ENCODE measurements at regions not wholly inside any gene's neighbourhood (a gene's known extent, or its start where the extent isn't known, plus 50 kb on each side); places are given as distances from the start of the nearest gene placed in this dataset.

DNA sequence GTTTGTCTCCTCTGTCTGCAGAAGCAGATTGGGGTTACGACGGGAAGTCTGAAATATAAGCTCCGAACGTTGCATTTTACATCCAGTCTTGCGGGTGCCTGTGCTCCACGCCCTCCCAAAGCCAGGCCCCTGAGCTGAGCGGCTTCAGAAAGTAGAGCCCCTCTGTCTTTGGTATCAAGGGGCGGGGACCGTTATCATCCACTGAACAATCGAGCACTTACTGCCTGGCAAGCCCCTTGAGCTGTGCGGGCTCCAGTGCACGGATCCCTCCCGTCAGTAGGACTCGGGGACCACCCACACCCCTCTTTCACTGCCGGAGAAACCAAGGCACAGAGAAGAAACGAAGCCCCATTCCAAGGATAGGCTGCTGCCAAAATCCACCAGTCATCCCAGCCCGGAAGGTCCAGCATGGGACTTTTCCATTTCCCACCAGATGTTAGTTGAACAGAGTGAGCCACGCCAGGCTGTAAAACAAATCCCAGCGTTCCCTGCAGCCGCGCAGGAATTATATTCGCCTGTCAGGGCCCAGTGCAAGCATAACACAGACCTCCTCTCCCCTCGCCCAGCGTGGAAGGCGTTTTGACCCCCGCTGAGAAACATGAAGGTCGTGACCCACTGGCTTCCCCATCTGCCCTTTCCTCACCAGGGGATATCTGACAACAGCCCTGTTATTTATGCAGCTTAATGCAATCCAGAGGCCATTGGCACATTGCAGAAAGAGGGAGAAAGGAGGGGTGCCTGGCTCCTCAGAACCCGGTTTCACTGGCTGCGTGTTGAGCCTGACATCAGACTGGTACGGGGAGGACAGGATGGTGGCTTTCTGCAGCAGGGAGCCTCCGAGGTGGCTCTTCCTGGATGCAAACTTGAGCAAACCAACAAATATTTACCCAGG, 212.2 kb upstream of the FOXF1 start:
- Histone ChIP-seq H3K9me2 (replicated peaks; ENCODE audit: insufficient read depth, low read length) (no peaks in the 10 kb centered on the region), H3K4me2 (ENCODE audit: low read depth, low read length, poor library complexity, severe bottlenecking) (no peak overlapping the region), H3K4me1 (ENCODE audit: low read length) (no peaks in the 10 kb centered on the region), H3K36me3 (ENCODE audit: insufficient read depth, low read length) (no peaks in the 10 kb centered on the region), H3K4me3 (ENCODE audit: low read length) (no peak overlapping the region), H3K27ac (ENCODE audit: low read length) (no peak overlapping the region), H4K20me1 (ENCODE audit: insufficient read depth, low read depth, low read length) (no peaks in the 10 kb centered on the region), H3K79me2 (ENCODE audit: low read length) (no peaks in the 10 kb centered on the region), H2AFZ (ENCODE audit: low read length) (no peak overlapping the region), H3K9me3 (ENCODE audit: low read length) (no peaks in the 10 kb centered on the region), H3K9ac (ENCODE audit: low read length) (no peak overlapping the region), H3K27me3 (ENCODE audit: low read length) (no peaks in the 10 kb centered on the region)
- no peak for DNase-seq

DNA sequence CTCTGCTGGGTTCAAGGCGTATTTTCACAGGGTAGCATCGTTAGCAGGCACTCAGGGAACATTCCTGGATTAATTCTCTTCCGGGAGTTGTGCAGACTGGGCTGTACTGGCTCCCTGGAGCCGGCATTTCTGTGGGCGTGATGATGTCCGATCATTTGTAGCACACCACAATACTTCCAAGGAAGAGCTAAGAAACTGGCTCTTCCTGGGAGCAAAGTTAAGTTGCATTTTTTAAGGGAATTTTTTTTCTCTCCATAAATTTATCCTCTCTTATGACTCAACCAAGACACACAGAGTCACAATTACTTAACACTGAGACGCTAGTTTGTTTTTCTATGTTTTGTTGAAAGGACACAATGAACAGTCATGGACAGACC, 211.6 kb upstream of the FOXF1 start:
- Histone ChIP-seq H2AFZ (ENCODE audit: low read length) (no peak overlapping the region), H3K4me3 (ENCODE audit: low read length) (no peak overlapping the region), H3K27ac (ENCODE audit: low read length) (no peak overlapping the region), H3K9me2 (replicated peaks; ENCODE audit: insufficient read depth, low read length) (no peaks in the 10 kb centered on the region), H4K20me1 (ENCODE audit: insufficient read depth, low read depth, low read length) (no peaks in the 10 kb centered on the region), H3K79me2 (ENCODE audit: low read length) (no peaks in the 10 kb centered on the region), H3K36me3 (ENCODE audit: insufficient read depth, low read length) (no peaks in the 10 kb centered on the region), H3K9ac (ENCODE audit: low read length) (no peak overlapping the region), H3K4me2 (ENCODE audit: low read depth, low read length, poor library complexity, severe bottlenecking) (no peak overlapping the region), H3K27me3 (ENCODE audit: low read length) (no peaks in the 10 kb centered on the region), H3K4me1 (ENCODE audit: low read length) (no peaks in the 10 kb centered on the region), H3K9me3 (ENCODE audit: low read length) (no peaks in the 10 kb centered on the region)
- no peak for DNase-seq

DNA sequence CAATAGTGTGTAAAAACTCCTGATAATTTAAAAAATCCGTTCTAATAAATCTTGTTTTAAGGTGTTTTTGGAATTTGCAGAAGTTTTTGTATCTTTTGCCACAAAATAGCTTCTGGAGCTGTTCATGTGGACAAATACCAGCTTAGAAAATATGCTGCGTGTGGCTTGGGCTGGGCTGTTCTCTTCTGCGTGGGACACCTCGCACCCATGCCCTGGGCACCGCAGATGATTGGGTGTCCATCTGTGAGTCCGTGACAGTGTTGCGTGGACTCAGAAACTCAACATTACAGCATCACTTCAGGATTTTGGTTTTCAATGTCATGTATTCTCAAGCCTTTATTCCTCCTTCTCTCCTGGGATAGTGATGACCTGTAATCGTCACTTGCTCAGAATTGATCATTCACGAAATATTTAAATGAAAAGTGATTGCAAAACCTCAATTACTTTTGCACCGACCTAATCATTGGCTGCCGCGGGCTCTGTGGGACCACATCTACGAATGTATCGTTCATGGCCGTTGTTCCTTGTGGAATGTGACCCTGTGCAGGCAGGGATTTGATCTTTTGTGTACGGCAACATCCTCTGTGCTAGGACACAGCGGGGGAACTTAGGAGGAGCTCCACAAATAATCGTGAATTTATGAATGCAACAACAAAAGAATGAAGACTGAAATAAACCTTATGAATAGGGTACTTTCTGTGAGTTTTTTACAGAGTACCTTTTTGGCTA, 210.3 kb upstream of the FOXF1 start:
- no peak overlapping the region for H3K4me3 ChIP-seq (ENCODE audit: low read length)
- no peaks in the 10 kb centered on the region for H3K9me2 ChIP-seq (replicated peaks; ENCODE audit: insufficient read depth, low read length)
- H3K27ac ChIP-seq (ENCODE audit: low read length), result no peak overlapping the region
- H3K4me2 ChIP-seq (ENCODE audit: low read depth, low read length, poor library complexity, severe bottlenecking), result no peak overlapping the region
- H3K4me1 ChIP-seq (ENCODE audit: low read length), result no peaks in the 10 kb centered on the region
- no peaks in the 10 kb centered on the region for H3K9me3 ChIP-seq (ENCODE audit: low read length)
- H2AFZ ChIP-seq (ENCODE audit: low read length), result no peak overlapping the region
- H3K36me3 ChIP-seq (ENCODE audit: insufficient read depth, low read length), result no peaks in the 10 kb centered on the region
- H3K9ac ChIP-seq (ENCODE audit: low read length), result no peak overlapping the region
- no peaks in the 10 kb centered on the region for H3K27me3 ChIP-seq (ENCODE audit: low read length)
- H3K79me2 ChIP-seq (ENCODE audit: low read length), result no peaks in the 10 kb centered on the region
- H4K20me1 ChIP-seq (ENCODE audit: insufficient read depth, low read depth, low read length), result no peaks in the 10 kb centered on the region
- no peak for DNase-seq

DNA sequence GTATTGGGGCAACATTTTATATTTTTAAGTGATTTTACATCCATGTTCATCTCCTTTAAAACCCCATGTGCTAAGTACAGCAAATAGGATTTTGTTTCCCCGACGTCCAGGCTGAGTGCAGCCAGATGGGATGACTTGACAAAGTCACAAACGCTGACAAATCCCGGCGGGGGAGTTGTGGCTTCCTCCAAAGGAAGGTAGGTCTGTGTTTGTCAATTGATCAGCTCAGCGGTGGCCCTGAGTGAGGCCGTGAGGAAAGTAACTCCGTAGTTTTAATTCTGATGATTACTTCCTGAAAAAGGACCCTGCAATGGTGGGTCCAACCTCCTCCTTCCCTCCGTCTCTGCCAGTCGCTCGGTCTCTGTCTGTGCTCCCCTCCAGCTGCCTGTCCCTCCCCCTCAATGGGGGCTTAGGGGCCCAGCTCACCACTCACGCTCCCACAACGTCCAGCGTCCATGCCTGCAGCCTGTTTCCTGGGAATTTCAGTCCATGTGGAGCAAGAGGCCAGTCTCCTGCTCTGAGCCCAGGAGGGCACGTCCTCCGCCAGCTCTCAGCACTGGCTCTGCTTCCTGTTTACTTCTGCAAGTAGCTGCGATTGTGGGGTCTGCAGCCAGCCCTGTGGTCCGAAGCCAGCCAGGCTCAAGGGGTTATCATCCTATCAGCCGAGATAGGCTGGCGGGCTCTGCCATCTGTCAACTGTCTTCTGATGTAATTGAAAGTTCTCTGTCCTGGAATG, 209.4 kb upstream of the FOXF1 start:
- H3K4me2 ChIP-seq (ENCODE audit: low read depth, low read length, poor library complexity, severe bottlenecking), result no peak overlapping the region
- H3K9ac ChIP-seq (ENCODE audit: low read length), result no peak overlapping the region
- no peak for DNase-seq
- H3K9me3 ChIP-seq (ENCODE audit: low read length), result no peaks in the 10 kb centered on the region
- no peaks in the 10 kb centered on the region for H4K20me1 ChIP-seq (ENCODE audit: insufficient read depth, low read depth, low read length)
- H3K9me2 ChIP-seq (replicated peaks; ENCODE audit: insufficient read depth, low read length), result no peaks in the 10 kb centered on the region
- no peaks in the 10 kb centered on the region for H3K27me3 ChIP-seq (ENCODE audit: low read length)
- H3K27ac ChIP-seq (ENCODE audit: low read length), result no peak overlapping the region
- no peaks in the 10 kb centered on the region for H3K36me3 ChIP-seq (ENCODE audit: insufficient read depth, low read length)
- no peak overlapping the region for H2AFZ ChIP-seq (ENCODE audit: low read length)
- no peak overlapping the region for H3K4me3 ChIP-seq (ENCODE audit: low read length)
- H3K79me2 ChIP-seq (ENCODE audit: low read length), result no peaks in the 10 kb centered on the region
- no peaks in the 10 kb centered on the region for H3K4me1 ChIP-seq (ENCODE audit: low read length)

DNA sequence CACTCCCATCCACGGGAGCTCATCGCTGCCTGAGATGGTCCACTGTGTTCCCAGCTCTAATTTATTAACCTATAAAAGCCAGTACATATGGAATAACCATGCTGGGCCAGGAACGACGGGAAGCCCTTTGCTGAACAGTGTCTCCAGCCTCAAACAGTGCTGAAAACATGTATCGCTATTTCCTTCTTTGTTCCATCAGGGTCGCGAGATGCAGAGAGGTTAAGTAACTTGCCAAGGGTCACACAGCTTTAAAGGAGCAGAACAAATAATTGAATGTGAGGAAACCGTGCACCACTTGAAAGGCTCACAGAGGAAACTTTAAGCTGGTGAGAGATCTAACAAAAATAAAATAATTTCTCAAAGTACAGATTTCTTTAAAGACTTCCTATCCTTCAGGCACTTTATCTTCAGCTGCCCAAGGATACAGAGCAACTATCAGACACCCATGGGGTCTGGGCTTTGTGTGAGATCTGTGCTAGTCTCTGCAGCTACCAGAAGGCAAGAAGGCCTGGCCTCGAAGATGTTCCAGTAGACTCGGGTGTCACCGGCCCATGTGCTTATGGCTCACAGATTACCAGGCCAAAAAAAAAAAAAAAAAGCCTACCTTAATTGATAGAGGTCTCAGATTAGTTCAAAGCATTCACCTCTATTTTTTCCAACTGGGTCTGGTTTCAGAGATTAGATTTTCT, 207.8 kb upstream of the FOXF1 start:
- H3K9me3 ChIP-seq (ENCODE audit: low read length), result no peaks in the 10 kb centered on the region
- H4K20me1 ChIP-seq (ENCODE audit: insufficient read depth, low read depth, low read length), result no peaks in the 10 kb centered on the region
- no peaks in the 10 kb centered on the region for H3K27me3 ChIP-seq (ENCODE audit: low read length)
- H3K36me3 ChIP-seq (ENCODE audit: insufficient read depth, low read length), result no peaks in the 10 kb centered on the region
- no peak overlapping the region for H2AFZ ChIP-seq (ENCODE audit: low read length)
- H3K4me1 ChIP-seq (ENCODE audit: low read length), result no peaks in the 10 kb centered on the region
- no peak overlapping the region for H3K27ac ChIP-seq (ENCODE audit: low read length)
- H3K9me2 ChIP-seq (replicated peaks; ENCODE audit: insufficient read depth, low read length), result no peaks in the 10 kb centered on the region
- no peak overlapping the region for H3K4me2 ChIP-seq (ENCODE audit: low read depth, low read length, poor library complexity, severe bottlenecking)
- no peak for DNase-seq
- no peak overlapping the region for H3K4me3 ChIP-seq (ENCODE audit: low read length)
- H3K9ac ChIP-seq (ENCODE audit: low read length), result no peak overlapping the region
- H3K79me2 ChIP-seq (ENCODE audit: low read length), result no peaks in the 10 kb centered on the region

DNA sequence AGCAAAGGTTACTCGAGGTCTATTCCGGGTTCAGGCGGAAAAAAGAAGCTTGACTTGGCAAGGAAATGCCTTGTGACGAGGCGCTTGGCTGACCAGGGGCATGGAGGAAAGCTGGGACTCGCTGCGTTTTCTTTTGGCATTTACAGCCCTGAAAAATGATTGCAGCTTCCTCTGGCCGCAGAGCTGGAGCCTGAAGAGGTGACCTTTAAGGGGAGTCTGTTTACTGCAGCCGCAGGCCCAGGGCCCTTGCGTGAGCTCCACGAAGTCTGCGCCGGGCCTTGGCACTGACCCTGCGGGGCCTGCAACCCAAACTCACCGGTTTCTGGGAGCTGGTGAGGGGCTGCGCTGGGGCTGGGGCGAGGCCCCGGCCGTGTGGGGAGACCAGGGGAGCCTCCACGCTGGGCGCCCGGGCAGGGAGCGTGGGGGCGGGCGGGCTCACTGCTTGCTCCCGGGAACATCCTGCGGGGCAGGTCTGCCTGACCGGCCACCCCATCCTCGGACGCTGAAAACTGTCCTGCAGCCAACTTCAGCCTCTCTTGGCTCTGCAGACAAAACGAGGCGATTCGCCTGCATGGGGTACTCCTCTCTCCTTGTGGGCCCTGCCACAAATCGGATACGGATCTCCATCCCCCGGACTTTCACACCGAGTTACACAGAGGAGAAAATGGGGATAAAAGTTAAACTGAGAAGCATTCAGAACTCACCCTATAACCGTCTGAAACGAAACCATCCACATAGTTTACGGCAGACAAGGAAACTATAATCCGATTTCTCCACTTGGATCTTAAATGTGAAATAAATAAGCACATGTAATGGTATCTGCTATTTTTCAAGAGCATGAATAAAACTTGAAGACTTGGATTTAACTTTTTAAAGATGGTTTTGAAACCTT, 206.3 kb upstream of the FOXF1 start:
- H3K36me3 ChIP-seq (ENCODE audit: insufficient read depth, low read length), result no peaks in the 10 kb centered on the region

DNA sequence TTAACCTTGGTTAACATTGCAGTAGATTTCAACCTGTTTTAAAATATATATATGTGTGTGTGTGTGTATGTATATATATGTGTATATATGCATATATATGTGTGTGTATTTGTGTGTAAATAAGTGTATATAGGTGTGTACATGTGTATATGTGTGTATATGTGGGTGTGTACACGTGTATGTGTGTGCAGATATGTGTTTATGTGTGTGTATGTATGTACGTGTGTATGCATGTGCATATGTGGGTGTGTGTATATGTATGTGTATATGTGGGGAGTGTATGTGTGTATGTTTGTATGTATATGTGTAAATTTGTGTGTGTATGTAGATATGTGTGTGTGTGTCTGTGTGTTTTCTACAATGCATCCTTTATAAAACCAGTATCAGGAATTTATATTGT, 205.5 kb upstream of the FOXF1 start:
- H3K9ac ChIP-seq (ENCODE audit: low read length), result no peak overlapping the region

More for the DNA sequence above, 206.3 kb upstream of the FOXF1 start:
- no peaks in the 10 kb centered on the region for H3K9me3 ChIP-seq (ENCODE audit: low read length)
- H3K79me2 ChIP-seq (ENCODE audit: low read length), result no peaks in the 10 kb centered on the region
- H4K20me1 ChIP-seq (ENCODE audit: insufficient read depth, low read depth, low read length), result no peaks in the 10 kb centered on the region
- H3K9me2 ChIP-seq (replicated peaks; ENCODE audit: insufficient read depth, low read length), result no peaks in the 10 kb centered on the region
- no peak overlapping the region for H3K27ac ChIP-seq (ENCODE audit: low read length)
- H3K4me2 ChIP-seq (ENCODE audit: low read depth, low read length, poor library complexity, severe bottlenecking), result no peak overlapping the region
- no peaks in the 10 kb centered on the region for H3K27me3 ChIP-seq (ENCODE audit: low read length)
- H3K4me3 ChIP-seq (ENCODE audit: low read length), result no peak overlapping the region
- no peaks in the 10 kb centered on the region for H3K4me1 ChIP-seq (ENCODE audit: low read length)
- H3K9ac ChIP-seq (ENCODE audit: low read length), result no peak overlapping the region
- H2AFZ ChIP-seq (ENCODE audit: low read length), result no peak overlapping the region
- no peak for DNase-seq

More for the DNA sequence above, 205.5 kb upstream of the FOXF1 start:
- H3K4me2 ChIP-seq (ENCODE audit: low read depth, low read length, poor library complexity, severe bottlenecking), result no peak overlapping the region
- no peak overlapping the region for H3K27ac ChIP-seq (ENCODE audit: low read length)
- DNase-seq, result no peak
- no peak overlapping the region for H3K4me3 ChIP-seq (ENCODE audit: low read length)
- H3K36me3 ChIP-seq (ENCODE audit: insufficient read depth, low read length), result no peaks in the 10 kb centered on the region
- no peaks in the 10 kb centered on the region for H4K20me1 ChIP-seq (ENCODE audit: insufficient read depth, low read depth, low read length)
- no peaks in the 10 kb centered on the region for H3K9me3 ChIP-seq (ENCODE audit: low read length)
- H3K79me2 ChIP-seq (ENCODE audit: low read length), result no peaks in the 10 kb centered on the region
- H3K27me3 ChIP-seq (ENCODE audit: low read length), result no peaks in the 10 kb centered on the region
- no peaks in the 10 kb centered on the region for H3K9me2 ChIP-seq (replicated peaks; ENCODE audit: insufficient read depth, low read length)
- H2AFZ ChIP-seq (ENCODE audit: low read length), result no peak overlapping the region
- H3K4me1 ChIP-seq (ENCODE audit: low read length), result no peaks in the 10 kb centered on the region
